ENCODE measurements at regions not wholly inside any gene's neighbourhood (a gene's known extent, or its start where the extent isn't known, plus 50 kb on each side); places are given as distances from the start of the nearest gene placed in this dataset.

DNA sequence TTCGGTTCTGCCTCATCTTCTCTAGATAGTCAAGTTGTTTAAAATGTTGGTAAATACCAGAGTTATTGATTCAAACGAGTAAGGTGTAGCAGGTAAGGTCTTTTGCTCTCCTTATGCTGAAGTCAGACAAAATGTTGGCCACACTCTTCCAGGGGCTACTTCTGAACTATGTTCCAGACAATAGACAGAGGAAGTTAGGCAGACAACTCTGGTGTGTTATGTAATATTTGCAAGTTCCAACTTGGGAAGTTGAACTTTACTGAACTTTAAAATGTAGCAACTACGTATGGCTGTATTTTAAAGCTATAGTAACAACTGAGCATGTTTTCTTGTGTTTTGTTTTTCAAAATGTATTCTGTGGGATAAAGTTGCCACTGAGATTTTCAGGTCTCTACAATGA, 125.7 kb upstream of the NEBL start:
- no peaks in the 10 kb centered on the region for H3K27me3 ChIP-seq (ENCODE audit: insufficient read depth, low read length, poor library complexity)
- TF ChIP-seq EZH2 (IDR thresholded peaks at IDR 0.05; ENCODE audit: borderline replicate concordance, low read depth, low read length, severe bottlenecking) = no peak
- TF ChIP-seq, protein P1, sequence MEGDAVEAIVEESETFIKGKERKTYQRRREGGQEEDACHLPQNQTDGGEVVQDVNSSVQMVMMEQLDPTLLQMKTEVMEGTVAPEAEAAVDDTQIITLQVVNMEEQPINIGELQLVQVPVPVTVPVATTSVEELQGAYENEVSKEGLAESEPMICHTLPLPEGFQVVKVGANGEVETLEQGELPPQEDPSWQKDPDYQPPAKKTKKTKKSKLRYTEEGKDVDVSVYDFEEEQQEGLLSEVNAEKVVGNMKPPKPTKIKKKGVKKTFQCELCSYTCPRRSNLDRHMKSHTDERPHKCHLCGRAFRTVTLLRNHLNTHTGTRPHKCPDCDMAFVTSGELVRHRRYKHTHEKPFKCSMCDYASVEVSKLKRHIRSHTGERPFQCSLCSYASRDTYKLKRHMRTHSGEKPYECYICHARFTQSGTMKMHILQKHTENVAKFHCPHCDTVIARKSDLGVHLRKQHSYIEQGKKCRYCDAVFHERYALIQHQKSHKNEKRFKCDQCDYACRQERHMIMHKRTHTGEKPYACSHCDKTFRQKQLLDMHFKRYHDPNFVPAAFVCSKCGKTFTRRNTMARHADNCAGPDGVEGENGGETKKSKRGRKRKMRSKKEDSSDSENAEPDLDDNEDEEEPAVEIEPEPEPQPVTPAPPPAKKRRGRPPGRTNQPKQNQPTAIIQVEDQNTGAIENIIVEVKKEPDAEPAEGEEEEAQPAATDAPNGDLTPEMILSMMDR (IDR thresholded peaks at IDR 0.05; ENCODE audit: borderline replicate concordance, extremely low read depth, low read length, poor library complexity, severe bottlenecking) = no peak
- no peaks in the 10 kb centered on the region for H4K20me1 ChIP-seq (ENCODE audit: insufficient read depth, low read length)
- H3K4me3 ChIP-seq (ENCODE audit: low read depth in 1 of 2, low read length in 2 of 2) = no peak overlapping the region
- no peak overlapping the region for H3K9ac ChIP-seq (ENCODE audit: low read depth, low read length)
- H3K79me2 ChIP-seq (ENCODE audit: insufficient read depth, low read length) = no peaks in the 10 kb centered on the region
- H3K9me3 ChIP-seq (ENCODE audit: insufficient read depth, low read length, severe bottlenecking) = no peaks in the 10 kb centered on the region
- DNase-seq (no peak), ATAC-seq (ENCODE audit: insufficient read depth, low read depth) (no peak)
- H3K36me3 ChIP-seq (ENCODE audit: insufficient read depth, low read length) = no peaks in the 10 kb centered on the region
- H3K27ac ChIP-seq (ENCODE audit: low read length) = no peak overlapping the region
- H2AFZ ChIP-seq (ENCODE audit: low read depth, low read length) = no peak overlapping the region
- H3K4me2 ChIP-seq (ENCODE audit: insufficient read depth, low read length) = no peak overlapping the region
- H3K4me1 ChIP-seq (ENCODE audit: insufficient read depth, low read length) = no peaks in the 10 kb centered on the region

DNA sequence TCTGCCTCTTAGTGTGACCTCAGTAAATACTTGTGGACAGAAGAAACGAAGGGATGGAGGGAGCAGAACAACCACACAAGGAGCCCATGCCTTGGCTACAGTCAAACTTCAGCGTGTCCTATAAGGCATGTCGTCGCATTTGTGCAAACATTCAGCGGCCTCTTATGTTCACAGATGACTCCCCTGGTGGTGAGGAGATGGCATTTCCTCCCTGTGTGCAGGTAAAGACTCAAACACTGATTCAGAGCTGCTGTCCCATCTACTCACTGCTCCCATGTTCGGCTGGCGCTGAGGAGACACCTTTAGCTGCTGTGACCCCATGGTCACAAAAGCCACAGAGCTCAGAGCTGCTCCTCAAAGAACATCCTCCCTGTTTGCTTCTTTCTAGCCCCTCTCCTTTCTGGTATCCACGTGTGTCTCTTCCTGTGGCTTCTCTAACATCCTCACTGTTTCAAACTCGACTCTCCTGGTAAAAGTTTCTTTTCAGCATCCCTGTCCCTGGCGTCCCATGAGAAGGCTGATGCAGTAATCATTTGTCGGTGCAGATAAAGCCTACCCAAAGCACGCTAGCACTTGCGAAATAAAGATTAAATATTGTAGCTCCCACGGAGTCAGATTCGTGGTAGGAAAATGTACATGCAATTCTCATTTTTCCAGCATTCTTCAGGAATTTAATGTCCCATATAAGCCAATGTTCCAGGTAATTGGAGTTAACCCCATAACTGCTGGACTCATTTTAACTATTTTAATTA, 124.9 kb upstream of the NEBL start:
- Histone ChIP-seq H3K4me1 (ENCODE audit: insufficient read depth, low read length) (no peaks in the 10 kb centered on the region), H2AFZ (ENCODE audit: low read depth, low read length) (0 out of 2 replicates have a peak overlapping the region, but pooled peaks have one; percentile 8), H3K27me3 (ENCODE audit: insufficient read depth, low read length, poor library complexity) (no peaks in the 10 kb centered on the region), H3K4me2 (ENCODE audit: insufficient read depth, low read length) (no peak overlapping the region), H4K20me1 (ENCODE audit: insufficient read depth, low read length) (no peaks in the 10 kb centered on the region), H3K9me3 (ENCODE audit: insufficient read depth, low read length, severe bottlenecking) (no peaks in the 10 kb centered on the region), H3K9ac (ENCODE audit: low read depth, low read length) (no peak overlapping the region), H3K36me3 (ENCODE audit: insufficient read depth, low read length) (no peaks in the 10 kb centered on the region), H3K27ac (ENCODE audit: low read length) (no peak overlapping the region), H3K4me3 (ENCODE audit: low read depth in 1 of 2, low read length in 2 of 2) (no peak overlapping the region), H3K79me2 (ENCODE audit: insufficient read depth, low read length) (no peaks in the 10 kb centered on the region)
- TF ChIP-seq, protein P1 (IDR thresholded peaks at IDR 0.05; ENCODE audit: borderline replicate concordance, extremely low read depth, low read length, poor library complexity, severe bottlenecking) = peak; percentile 19
- no peak for TF ChIP-seq EZH2 (IDR thresholded peaks at IDR 0.05; ENCODE audit: borderline replicate concordance, low read depth, low read length, severe bottlenecking)
- no peak for ATAC-seq (ENCODE audit: insufficient read depth, low read depth)
- DNase-seq = no peak

DNA sequence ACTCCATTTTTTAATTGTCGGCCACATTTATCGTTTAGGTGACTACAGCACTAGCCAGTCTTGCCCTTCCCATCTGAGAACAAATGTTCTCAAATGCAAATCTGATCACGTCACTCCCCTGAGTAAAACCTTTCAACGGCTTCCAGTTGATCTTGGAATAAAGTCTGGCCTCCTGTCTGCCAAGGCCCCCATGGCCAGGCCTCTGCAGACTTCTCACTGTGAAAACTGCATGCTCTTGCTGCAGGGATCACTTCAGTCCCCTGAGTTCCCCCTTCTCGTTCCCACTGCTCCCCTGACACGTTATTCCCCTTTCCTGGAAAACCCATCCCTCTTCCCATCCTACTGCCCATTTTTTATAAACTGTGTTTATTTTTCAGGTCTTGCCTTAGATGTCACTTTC, 124.1 kb upstream of the NEBL start:
- DNase-seq (no peak), ATAC-seq (ENCODE audit: insufficient read depth, low read depth) (no peak)
- Histone ChIP-seq H3K27ac (ENCODE audit: low read length) (no peak overlapping the region), H3K36me3 (ENCODE audit: insufficient read depth, low read length) (no peaks in the 10 kb centered on the region), H3K4me3 (ENCODE audit: low read depth in 1 of 2, low read length in 2 of 2) (no peak overlapping the region), H3K9ac (ENCODE audit: low read depth, low read length) (no peak overlapping the region), H3K4me2 (ENCODE audit: insufficient read depth, low read length) (no peak overlapping the region), H3K27me3 (ENCODE audit: insufficient read depth, low read length, poor library complexity) (no peaks in the 10 kb centered on the region), H3K4me1 (ENCODE audit: insufficient read depth, low read length) (no peaks in the 10 kb centered on the region), H3K79me2 (ENCODE audit: insufficient read depth, low read length) (no peaks in the 10 kb centered on the region), H3K9me3 (ENCODE audit: insufficient read depth, low read length, severe bottlenecking) (no peaks in the 10 kb centered on the region), H2AFZ (ENCODE audit: low read depth, low read length) (no peak overlapping the region), H4K20me1 (ENCODE audit: insufficient read depth, low read length) (no peaks in the 10 kb centered on the region)
- no peak for TF ChIP-seq EZH2 (IDR thresholded peaks at IDR 0.05; ENCODE audit: borderline replicate concordance, low read depth, low read length, severe bottlenecking)
- TF ChIP-seq, protein P1 (IDR thresholded peaks at IDR 0.05; ENCODE audit: borderline replicate concordance, extremely low read depth, low read length, poor library complexity, severe bottlenecking) = no peak

Measured in DND-41 (cell line).